IMR-90 (cell line): ENCODE measurements at regions not wholly inside any gene's neighbourhood (a gene's known extent, or its start where the extent isn't known, plus 50 kb on each side); places are given as distances from the start of the nearest gene placed in this dataset.
"Not testable (repeated sequence)": the region's sequence is repeated elsewhere in the genome, so short reads cannot be mapped to it uniquely, and the experiment has no call there.

Experiments used
- ATAC-seq: fragments of 200-7000 bp; cut with Tn5 transposase; 2 replicates; pipeline ENCODE4 v1.9.1; 2020; ENCODE audit warnings: low read depth, mild to moderate bottlenecking, moderate library complexity
- BruUV-seq: library from RNA; stranded (reverse); fragments of 400-500 nt; replicated peaks from 2 replicates; lab custom pipeline; 2021; lab: Mats Ljungman, UMichigan
- CTCF ChIA-PET: fragments of 300-600 bp; formaldehyde crosslinking; extraction: SDS; loops from one replicate; lab custom pipeline; 2021; ENCODE audit warnings: antibody characterized with exemption; lab: Yijun Ruan, JAX
- POLR2A ChIA-PET: fragments of 300-600 bp; sonication (Branson Sonifier 250); formaldehyde crosslinking; loops from one replicate; lab custom pipeline; 2022; ENCODE audit warnings: antibody characterized with exemption; ENCODE audit not compliant: unreplicated experiment; lab: Charles Lee
- DNase-seq: peaks from one replicate; pipeline ENCODE4 v3.0.0; 2013
- H2AFZ ChIP-seq: replicated peaks from 2 replicates; pipeline ENCODE3; 2013; ENCODE audit warnings: low read length, mild to moderate bottlenecking; ENCODE audit not compliant: poor library complexity
- H2AK5ac ChIP-seq: 2 replicates; pipeline ENCODE4 v1.6.1; 2013; ENCODE audit warnings: low read depth, low read length, inconsistent platforms
- H2AK9ac ChIP-seq: replicated peaks from 2 replicates; pipeline ENCODE3; 2013; ENCODE audit warnings: mild to moderate bottlenecking, low read depth, low read length, moderate library complexity; ENCODE audit not compliant: poor library complexity
- H2BK120ac ChIP-seq: 2 replicates; pipeline ENCODE4 v1.6.1; 2013; ENCODE audit warnings: low read depth, low read length, inconsistent platforms
- H2BK15ac ChIP-seq: 3 replicates; pipeline ENCODE4 v1.6.1; 2013; ENCODE audit warnings: low read depth, low read length, inconsistent platforms
- H2BK20ac ChIP-seq: 2 replicates; pipeline ENCODE4 v1.6.1; 2013; ENCODE audit warnings: low read depth, mild to moderate bottlenecking, inconsistent platforms, low read length, moderate library complexity
- H2BK5ac ChIP-seq: 2 replicates; pipeline ENCODE4 v1.6.1; 2013; ENCODE audit warnings: mild to moderate bottlenecking, low read depth, low read length, inconsistent platforms; ENCODE audit not compliant: poor library complexity, severe bottlenecking
- H3K14ac ChIP-seq: replicated peaks from 2 replicates; pipeline ENCODE4 v1.6.1; 2013; ENCODE audit warnings: low read depth, low read length, inconsistent platforms
- H3K18ac ChIP-seq: 2 replicates; pipeline ENCODE4 v1.6.1; 2013; ENCODE audit warnings: low read depth, low read length, control low read depth
- H3K23ac ChIP-seq: 2 replicates; pipeline ENCODE4 v1.6.1; 2013; ENCODE audit warnings: low read depth, low read length, inconsistent platforms
- H3K27ac ChIP-seq: 2 replicates; pipeline ENCODE4 v1.5.1; 2013; ENCODE audit warnings: mild to moderate bottlenecking, control low read depth, low read length; ENCODE audit not compliant: insufficient read depth
- H3K27me3 ChIP-seq: 2 replicates; pipeline ENCODE4 v1.6.1; 2013; ENCODE audit warnings: low read length; ENCODE audit not compliant: control insufficient read depth, insufficient read depth
- H3K36me3 ChIP-seq: 2 replicates; pipeline ENCODE4 v1.6.1; 2013; ENCODE audit warnings: low read length, mixed read lengths; ENCODE audit not compliant: control insufficient read depth, insufficient read depth
- H3K4ac ChIP-seq: 2 replicates; pipeline ENCODE4 v1.6.1; 2013; ENCODE audit warnings: low read depth, low read length, inconsistent platforms
- H3K4me1 ChIP-seq: 2 replicates; pipeline ENCODE4 v1.6.1; 2013; ENCODE audit warnings: low read length, mixed read lengths; ENCODE audit not compliant: control insufficient read depth, insufficient read depth
- H3K4me2 ChIP-seq: 2 replicates; pipeline ENCODE4 v1.6.1; 2013; ENCODE audit warnings: low read depth, mild to moderate bottlenecking, control low read depth, low read length, moderate library complexity
- H3K4me3 ChIP-seq: 2 replicates; pipeline ENCODE4 v1.5.1; 2013; ENCODE audit warnings: low read depth, mild to moderate bottlenecking, control low read depth, low read length, moderate library complexity; ENCODE audit not compliant: insufficient read depth
- H3K56ac ChIP-seq: 2 replicates; pipeline ENCODE4 v1.6.1; 2013; ENCODE audit warnings: low read length, inconsistent platforms; ENCODE audit not compliant: insufficient read depth; ENCODE audit errors: extremely low read depth
- H3K79me1 ChIP-seq, 2 experiments: 2 replicates each; pipeline ENCODE4 v1.6.1; 2013; ENCODE audit warnings: low read length in 2 of 2, inconsistent platforms in 1 of 2, low read depth in 1 of 2
- H3K9ac ChIP-seq: 2 replicates; pipeline ENCODE4 v1.6.1; 2013; ENCODE audit warnings: low read depth, low read length, control low read depth
- H3K9me1 ChIP-seq: 2 replicates; pipeline ENCODE4 v1.6.1; 2013; ENCODE audit warnings: low read length, inconsistent platforms; ENCODE audit not compliant: insufficient read depth
- H3K9me3 ChIP-seq: 2 replicates; pipeline ENCODE4 v1.6.1; 2013; ENCODE audit warnings: low read length; ENCODE audit not compliant: control insufficient read depth, insufficient read depth
- H4K20me1 ChIP-seq: 2 replicates; pipeline ENCODE4 v1.6.1; 2013; ENCODE audit warnings: low read length, inconsistent platforms; ENCODE audit not compliant: insufficient read depth
- H4K5ac ChIP-seq: 2 replicates; pipeline ENCODE4 v1.6.1; 2013; ENCODE audit warnings: mild to moderate bottlenecking, low read depth, low read length, control low read depth
- H4K8ac ChIP-seq, 2 experiments: 2 replicates each; pipeline ENCODE4 v1.6.1; 2013; ENCODE audit warnings: low read depth in 2 of 2, low read length in 2 of 2, control low read depth in 1 of 2, inconsistent platforms in 1 of 2
- H4K91ac ChIP-seq: 2 replicates; pipeline ENCODE4 v1.6.1; 2013; ENCODE audit warnings: low read depth, low read length, inconsistent platforms; ENCODE audit not compliant: insufficient read depth
- WGBS, 2 experiments: methylation state at CpG; one replicate each; pipeline versions ENCODE4 v1.1.5 to v1.1.7; 2013; ENCODE audit warnings: missing lambda C conversion rate in 2 of 2; ENCODE audit not compliant: insufficient read length in 1 of 2; ENCODE audit errors: extremely low coverage in 2 of 2; 5-methylcytosine and 5-hydroxymethylcytosine counted together
- dilution Hi-C: fragments of 300-500 bp; cut with HindIII; formaldehyde crosslinking; loops from one replicate; pipeline ENCODE4 v1.14.3; 2018; ENCODE audit warnings: low sequenced_read_pairs; ENCODE audit not compliant: unreplicated experiment
- in situ Hi-C: fragments of 300-500 bp; cut with MboI; formaldehyde crosslinking; loops from 3 replicates; pipeline ENCODE4 v1.14.3; 2019; ENCODE audit warnings: low sequenced_read_pairs, inconsistent platforms, mixed read lengths
- intact Hi-C: fragments of 100-400 bp; cut with micrococcal nuclease; formaldehyde crosslinking; loops from 2 replicates; pipeline ENCODE4 v1.10.0; 2022

DNA sequence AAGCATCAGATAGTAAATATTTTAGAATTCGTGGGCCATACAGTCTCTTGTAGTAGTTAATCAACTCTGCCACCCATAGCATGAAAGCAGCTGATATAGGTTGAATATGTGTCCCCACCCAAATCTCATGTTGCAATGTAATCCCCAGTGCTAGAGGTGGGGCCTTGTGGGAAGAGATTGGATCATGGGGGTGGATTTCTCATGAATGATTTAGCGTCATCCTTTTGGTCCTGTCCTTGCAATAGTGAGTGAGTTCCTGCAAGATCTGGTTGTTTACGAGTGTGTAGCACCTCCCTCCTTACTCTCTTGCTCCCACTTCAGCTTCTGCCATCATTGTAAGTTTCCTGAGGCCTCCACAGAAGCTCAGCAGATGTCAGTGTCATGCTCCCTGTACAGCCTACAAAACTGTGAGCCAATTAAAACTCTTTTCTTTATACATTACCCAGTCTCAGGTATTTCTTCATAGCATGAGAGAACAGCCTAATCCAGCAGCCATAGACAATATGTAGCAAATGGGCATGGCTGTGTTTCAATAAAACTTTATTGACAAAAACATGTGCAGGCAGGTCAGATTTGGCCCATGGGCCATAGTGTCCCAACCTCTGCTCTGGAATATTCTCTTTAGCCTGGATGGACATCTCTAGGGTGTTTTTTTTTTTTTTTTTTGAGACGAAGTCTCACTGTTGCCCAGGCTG lies 97.9 kb upstream of the FAM90A1 start:
- intact Hi-C loops, ATAC-seq: not testable (repeated sequence)

DNA sequence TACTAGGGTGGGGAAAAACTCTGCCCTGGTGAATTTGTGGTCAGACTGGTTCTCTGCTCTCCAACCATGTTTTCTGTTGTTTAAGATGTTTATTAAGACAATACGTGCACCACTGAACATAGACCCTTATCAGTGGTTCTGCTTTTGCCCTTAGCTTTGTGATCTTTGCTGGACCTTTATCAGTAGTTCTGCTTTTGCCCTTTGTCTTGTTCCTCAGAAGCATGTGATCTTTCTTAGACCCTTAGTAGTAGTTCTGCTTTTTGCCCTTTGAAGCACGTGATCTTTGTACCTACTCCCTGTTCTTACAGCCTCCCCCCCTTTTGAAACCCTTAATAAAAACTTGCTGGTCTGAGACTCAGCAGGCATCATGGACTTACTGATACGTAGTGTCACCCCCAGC lies 101.4 kb upstream of the FAM90A1 start:
- H3K9me1 ChIP-seq, H2AFZ ChIP-seq, in situ Hi-C loops, H3K4me2 ChIP-seq, H3K27ac ChIP-seq, H4K91ac ChIP-seq, dilution Hi-C loops, H3K4me3 ChIP-seq, H4K8ac ChIP-seq, H3K18ac ChIP-seq, H2BK5ac ChIP-seq, POLR2A ChIA-PET, H3K4ac ChIP-seq, H3K9ac ChIP-seq, BruUV-seq, H3K4me1 ChIP-seq, H3K79me1 ChIP-seq, H2BK15ac ChIP-seq, DNase-seq, H2BK20ac ChIP-seq, H3K36me3 ChIP-seq, ATAC-seq, H2AK5ac ChIP-seq, H3K23ac ChIP-seq, H3K56ac ChIP-seq, H4K20me1 ChIP-seq, intact Hi-C loops, H3K27me3 ChIP-seq, H2BK120ac ChIP-seq, H4K5ac ChIP-seq, H2AK9ac ChIP-seq, H3K9me3 ChIP-seq, H3K14ac ChIP-seq, CTCF ChIA-PET: not testable (repeated sequence)
- WGBS, 2 experiments: no CpG with 5 or more reads among the region's 3 CpGs

More for the DNA sequence above, 97.9 kb upstream of the FAM90A1 start:
- H2BK15ac ChIP-seq, H2AK5ac ChIP-seq, H3K4me2 ChIP-seq, POLR2A ChIA-PET, H4K8ac ChIP-seq, H3K4me3 ChIP-seq, H3K4ac ChIP-seq, H3K14ac ChIP-seq, H3K9me3 ChIP-seq, H3K27me3 ChIP-seq, H3K9me1 ChIP-seq, H3K27ac ChIP-seq, H2AFZ ChIP-seq, DNase-seq, H4K20me1 ChIP-seq, H2AK9ac ChIP-seq, H3K36me3 ChIP-seq, BruUV-seq, H4K5ac ChIP-seq, H3K4me1 ChIP-seq, H3K79me1 ChIP-seq, H3K9ac ChIP-seq, H2BK5ac ChIP-seq, dilution Hi-C loops, H2BK20ac ChIP-seq, H3K18ac ChIP-seq, H3K56ac ChIP-seq, H4K91ac ChIP-seq, CTCF ChIA-PET, in situ Hi-C loops, H3K23ac ChIP-seq, H2BK120ac ChIP-seq: not testable (repeated sequence)
- WGBS, 2 experiments: no CpG with 5 or more reads among the region's 4 CpGs
